ENCODE measurements at regions not wholly inside any gene's neighbourhood (a gene's known extent, or its start where the extent isn't known, plus 50 kb on each side); places are given as distances from the start of the nearest gene placed in this dataset.

DNA sequence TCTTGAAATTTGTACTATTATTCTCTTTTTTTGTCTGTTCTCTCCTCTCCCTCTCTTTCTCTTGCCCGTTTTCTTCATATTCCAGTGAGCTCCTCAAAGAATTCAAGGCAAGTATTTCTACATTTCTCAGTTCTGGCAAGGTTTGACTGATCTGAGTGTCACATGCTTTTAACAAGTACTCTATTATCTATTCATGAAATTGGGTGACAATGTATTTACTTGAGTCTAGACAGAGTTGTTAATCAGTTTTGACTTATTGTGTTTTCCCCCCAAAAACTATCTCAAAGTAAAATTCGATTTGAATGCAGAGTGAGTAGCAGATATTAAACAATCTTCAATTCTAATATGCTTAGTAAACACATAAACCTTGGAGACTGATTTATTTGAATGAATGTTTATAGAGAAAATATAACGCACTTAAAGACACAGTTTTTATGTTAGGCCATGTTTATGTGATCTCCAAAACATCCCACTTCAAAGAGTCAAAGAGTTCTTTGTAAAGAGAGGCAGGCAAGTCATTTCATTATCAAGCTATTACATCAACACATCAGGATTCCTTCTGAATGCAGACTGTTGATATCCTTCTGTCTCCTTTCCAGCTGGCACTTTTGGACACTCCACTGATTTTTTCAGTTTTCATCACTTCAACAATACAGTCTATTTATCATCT, 166.6 kb downstream of the SLITRK6 start:
- TF ChIP-seq GATA2 (IDR thresholded peaks at IDR 0.05; ENCODE audit: low read depth, low read length) (no peak), GATA3 (IDR thresholded peaks at IDR 0.05; ENCODE audit: low read depth, low read length) (no peak)
